ENCODE measurements at regions not wholly inside any gene's neighbourhood (a gene's known extent, or its start where the extent isn't known, plus 50 kb on each side); places are given as distances from the start of the nearest gene placed in this dataset.

DNA sequence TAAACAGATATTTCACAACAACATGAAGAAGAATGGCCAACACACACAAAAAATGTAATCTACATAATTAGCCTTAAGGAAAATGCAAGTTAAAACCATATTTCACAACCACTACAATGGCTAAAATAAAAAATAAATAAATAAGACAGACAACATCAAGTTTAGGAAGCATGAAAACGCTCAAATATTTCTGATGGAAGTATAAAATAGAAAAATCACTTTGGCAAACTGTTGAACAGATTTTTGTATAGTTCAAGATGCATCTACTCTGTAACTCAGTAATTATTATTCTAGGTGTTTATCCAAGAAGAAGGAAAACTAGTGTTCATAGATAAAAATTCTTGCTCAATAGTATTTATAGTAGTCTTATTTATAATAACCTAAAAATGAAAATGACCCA, 1410.1 kb upstream of the ADGRB3 start:
- ChIA-PET CTCF (no interaction called here), POLR2A (no interaction called here)
- Histone ChIP-seq H3K4me2 (ENCODE audit: insufficient read depth, low read length) (no peak overlapping the region), H3K4me3 (replicated peaks in 1 of 3; ENCODE audit: insufficient read depth in 1 of 3, low read depth in 1 of 3, low read length in 3 of 3) (no peak overlapping the region), H3K36me3 (ENCODE audit: control insufficient read depth in 2 of 2, extremely low read depth in 1 of 2, insufficient read depth in 2 of 2, low read length in 2 of 2) (no peaks in the 10 kb centered on the region), H3K27ac (ENCODE audit: insufficient read depth, low read depth, low read length) (no peak overlapping the region), H3K9me3 (replicated peaks; ENCODE audit: control insufficient read depth, insufficient read depth, low read length) (no peaks in the 10 kb centered on the region), H3K9ac (replicated peaks; ENCODE audit: extremely low read depth, insufficient read depth, low read length) (no peak overlapping the region), H3K9me1 (replicated peaks; ENCODE audit: control insufficient read depth, extremely low read depth, insufficient read depth, low read length) (no peaks in the 10 kb centered on the region), H3K27me3 (ENCODE audit: control insufficient read depth in 2 of 2, insufficient read depth in 2 of 2, low read length in 2 of 2) (no peaks in the 10 kb centered on the region), H2AFZ (ENCODE audit: low read depth, low read length) (no peak overlapping the region), H4K20me1 (replicated peaks; ENCODE audit: control insufficient read depth, extremely low read depth, insufficient read depth, low read length) (no peaks in the 10 kb centered on the region), H3K4me1 (ENCODE audit: control insufficient read depth, extremely low read depth, insufficient read depth, low read length) (no peaks in the 10 kb centered on the region), H3K79me2 (ENCODE audit: control insufficient read depth, insufficient read depth, low read length) (no peaks in the 10 kb centered on the region)
- BruUV-seq (replicated peaks) = no TSS peak
- intact Hi-C loops (cut with micrococcal nuclease) (no loop called here), dilution Hi-C loops (cut with MboI; ENCODE audit: extremely low pct_ligation_motif_present, low sequenced_read_pairs) (no loop called here)
- DNase-seq (ENCODE audit: low read depth, low spot score) = no peak
- no peak for TF ChIP-seq FOS (IDR thresholded peaks at IDR 0.05; ENCODE audit: borderline replicate concordance, insufficient read depth, low read length)
- no peak for TF ChIP-seq POLR2AphosphoS5 (IDR thresholded peaks at IDR 0.05; ENCODE audit: insufficient read depth, low read depth, low read length)
- no peak for TF ChIP-seq POLR2A (IDR thresholded peaks at IDR 0.05; ENCODE audit: low read depth, low read length)
- TF ChIP-seq GATA2 (IDR thresholded peaks at IDR 0.05; ENCODE audit: insufficient read depth, insufficient read length, low read depth, low read length) = no peak
- no peak for TF ChIP-seq JUN (IDR thresholded peaks at IDR 0.05; ENCODE audit: borderline replicate concordance, insufficient read depth, insufficient read length, low read depth)
- TF ChIP-seq MYC (IDR thresholded peaks at IDR 0.05; ENCODE audit: low read depth, low read length) = no peak
- TF ChIP-seq EZH2 (IDR thresholded peaks at IDR 0.05; ENCODE audit: borderline replicate concordance, low read depth, low read length, severe bottlenecking) = no peak
- TF ChIP-seq MAX (IDR thresholded peaks at IDR 0.05; ENCODE audit: insufficient read depth, insufficient read length) = no peak
- TF ChIP-seq, protein P1, sequence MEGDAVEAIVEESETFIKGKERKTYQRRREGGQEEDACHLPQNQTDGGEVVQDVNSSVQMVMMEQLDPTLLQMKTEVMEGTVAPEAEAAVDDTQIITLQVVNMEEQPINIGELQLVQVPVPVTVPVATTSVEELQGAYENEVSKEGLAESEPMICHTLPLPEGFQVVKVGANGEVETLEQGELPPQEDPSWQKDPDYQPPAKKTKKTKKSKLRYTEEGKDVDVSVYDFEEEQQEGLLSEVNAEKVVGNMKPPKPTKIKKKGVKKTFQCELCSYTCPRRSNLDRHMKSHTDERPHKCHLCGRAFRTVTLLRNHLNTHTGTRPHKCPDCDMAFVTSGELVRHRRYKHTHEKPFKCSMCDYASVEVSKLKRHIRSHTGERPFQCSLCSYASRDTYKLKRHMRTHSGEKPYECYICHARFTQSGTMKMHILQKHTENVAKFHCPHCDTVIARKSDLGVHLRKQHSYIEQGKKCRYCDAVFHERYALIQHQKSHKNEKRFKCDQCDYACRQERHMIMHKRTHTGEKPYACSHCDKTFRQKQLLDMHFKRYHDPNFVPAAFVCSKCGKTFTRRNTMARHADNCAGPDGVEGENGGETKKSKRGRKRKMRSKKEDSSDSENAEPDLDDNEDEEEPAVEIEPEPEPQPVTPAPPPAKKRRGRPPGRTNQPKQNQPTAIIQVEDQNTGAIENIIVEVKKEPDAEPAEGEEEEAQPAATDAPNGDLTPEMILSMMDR (IDR thresholded peaks at IDR 0.05; ENCODE audit: extremely low read depth in 1 of 2, insufficient read depth in 1 of 2, low read depth in 1 of 2, low read length in 2 of 2) = no peak
- no peak for FAIRE-seq

All from endothelial cell of umbilical vein (primary cell).